ENCODE measurements at regions not wholly inside any gene's neighbourhood (a gene's known extent, or its start where the extent isn't known, plus 50 kb on each side); places are given as distances from the start of the nearest gene placed in this dataset.

- no peak for TF ChIP-seq CTCF (conservative IDR thresholded peaks at IDR 0.05)
- Histone ChIP-seq H3K27ac (ENCODE audit: low read depth, low read length) (no peak overlapping the region), H3K9me3 (ENCODE audit: control insufficient read depth, low read length) (no peaks in the 10 kb centered on the region), H3K4me3 (ENCODE audit: low read length) (no peak overlapping the region), H3K27me3 (ENCODE audit: control insufficient read depth, insufficient read depth, low read length, poor library complexity, severe bottlenecking) (no peaks in the 10 kb centered on the region), H3K9ac (ENCODE audit: extremely low read depth, low read length, poor library complexity, severe bottlenecking) (no peak overlapping the region), H3K4me1 (ENCODE audit: control insufficient read depth, insufficient read depth, low read length) (no peaks in the 10 kb centered on the region), H3K36me3 (ENCODE audit: control insufficient read depth, insufficient read depth, low read length) (no peaks in the 10 kb centered on the region)
- DNase-seq = peak; percentile 48
- peaks cover 18% of the 10 kb centered on the region for H3K9me3 Mint-ChIP-seq
- no peak overlapping the region for H3K4me3 Mint-ChIP-seq
- WGBS, 2 experiments (ENCODE audit: insufficient coverage in 1 of 2, insufficient read length in 1 of 2) = 85 to 88% methylated on average over 39 to 43 of the region's 43 CpGs
- no peaks in the 10 kb centered on the region for H3K4me1 Mint-ChIP-seq
- H3K27ac Mint-ChIP-seq = no peak overlapping the region
- no peaks in the 10 kb centered on the region for H3K36me3 Mint-ChIP-seq (ENCODE audit: low read depth)
- H3K27me3 Mint-ChIP-seq (ENCODE audit: insufficient read depth) = peaks cover 7% of the 10 kb centered on the region
Observed at GRCh38 chr2:241986836-241987641, 117.5 kb downstream of the RTP5 start.

GRCh38 chr2:241987726-241988125, 118.2 kb downstream of the RTP5 start:
- WGBS, 2 experiments (ENCODE audit: insufficient coverage in 1 of 2, insufficient read length in 1 of 2) = 87 to 89% methylated on average over 23 to 24 of the region's 24 CpGs
- Mint-ChIP-seq H3K4me3 (no peak overlapping the region), H3K27me3 (ENCODE audit: insufficient read depth) (peaks cover 7% of the 10 kb centered on the region), H3K9me3 (peaks cover 18% of the 10 kb centered on the region), H3K27ac (no peak overlapping the region), H3K4me1 (no peaks in the 10 kb centered on the region), H3K36me3 (ENCODE audit: low read depth) (no peaks in the 10 kb centered on the region)
- TF ChIP-seq CTCF (conservative IDR thresholded peaks at IDR 0.05) = no peak
- H3K9ac ChIP-seq (ENCODE audit: extremely low read depth, low read length, poor library complexity, severe bottlenecking) = no peak overlapping the region
- DNase-seq = no peak
- no peak overlapping the region for H3K4me3 ChIP-seq (ENCODE audit: low read length)
- no peaks in the 10 kb centered on the region for H3K36me3 ChIP-seq (ENCODE audit: control insufficient read depth, insufficient read depth, low read length)
- H3K9me3 ChIP-seq (ENCODE audit: control insufficient read depth, low read length) = no peaks in the 10 kb centered on the region
- no peaks in the 10 kb centered on the region for H3K27me3 ChIP-seq (ENCODE audit: control insufficient read depth, insufficient read depth, low read length, poor library complexity, severe bottlenecking)
- no peaks in the 10 kb centered on the region for H3K4me1 ChIP-seq (ENCODE audit: control insufficient read depth, insufficient read depth, low read length)
- H3K27ac ChIP-seq (ENCODE audit: low read depth, low read length) = no peak overlapping the region

GRCh38 chr2:241988146-241988545, 118.6 kb downstream of the RTP5 start:
- no peaks in the 10 kb centered on the region for H3K36me3 Mint-ChIP-seq (ENCODE audit: low read depth)
- H3K36me3 ChIP-seq (ENCODE audit: control insufficient read depth, insufficient read depth, low read length) = no peaks in the 10 kb centered on the region
- DNase-seq = peak; percentile 14
- no peak overlapping the region for H3K27ac Mint-ChIP-seq
- peaks cover 7% of the 10 kb centered on the region for H3K27me3 Mint-ChIP-seq (ENCODE audit: insufficient read depth)
- peaks cover 18% of the 10 kb centered on the region for H3K9me3 Mint-ChIP-seq
- no peak overlapping the region for H3K27ac ChIP-seq (ENCODE audit: low read depth, low read length)
- H3K9ac ChIP-seq (ENCODE audit: extremely low read depth, low read length, poor library complexity, severe bottlenecking) = no peak overlapping the region
- no peaks in the 10 kb centered on the region for H3K4me1 ChIP-seq (ENCODE audit: control insufficient read depth, insufficient read depth, low read length)
- 88 to 93% methylated on average over 7 to 11 of the region's 11 CpGs for WGBS, 2 experiments (ENCODE audit: insufficient coverage in 1 of 2, insufficient read length in 1 of 2)
- H3K27me3 ChIP-seq (ENCODE audit: control insufficient read depth, insufficient read depth, low read length, poor library complexity, severe bottlenecking) = no peaks in the 10 kb centered on the region
- H3K4me1 Mint-ChIP-seq = no peaks in the 10 kb centered on the region
- H3K4me3 ChIP-seq (ENCODE audit: low read length) = no peak overlapping the region
- no peak overlapping the region for H3K4me3 Mint-ChIP-seq
- H3K9me3 ChIP-seq (ENCODE audit: control insufficient read depth, low read length) = no peaks in the 10 kb centered on the region
- no peak for TF ChIP-seq CTCF (conservative IDR thresholded peaks at IDR 0.05)

All from endodermal cell (in vitro differentiated cells).